ENCODE measurements at regions not wholly inside any gene's neighbourhood (a gene's known extent, or its start where the extent isn't known, plus 50 kb on each side); places are given as distances from the start of the nearest gene placed in this dataset.

GRCh38 chr10:118501171-118501570 is 94.3 kb downstream of the PRLHR start:
- no peak for DNase-seq (ENCODE audit: low spot score)

GRCh38 chr10:118500477-118501104 is 94.9 kb downstream of the PRLHR start:
- DNase-seq (ENCODE audit: low spot score), result no peak

GRCh38 chr10:118499186-118499585 is 96.3 kb downstream of the PRLHR start:
- no peak for DNase-seq (ENCODE audit: low spot score)

GRCh38 chr10:118498623-118499022 is 96.8 kb downstream of the PRLHR start:
- no peak for DNase-seq (ENCODE audit: low spot score)

- DNase-seq (ENCODE audit: low spot score), result no peak
Measured at GRCh38 chr10:118497227-118497626, 98.2 kb downstream of the PRLHR start.

GRCh38 chr10:118496525-118496924 is 98.9 kb downstream of the PRLHR start:
- DNase-seq (ENCODE audit: low spot score), result no peak

- no peak for DNase-seq (ENCODE audit: low spot score)
Measured at GRCh38 chr10:118495499-118495898, 99.9 kb downstream of the PRLHR start.

GRCh38 chr10:118491055-118491454 is 104.4 kb downstream of the PRLHR start:
- DNase-seq (ENCODE audit: low spot score), result no peak

GRCh38 chr10:118488710-118489497 is 106.5 kb downstream of the PRLHR start:
- no peak for DNase-seq (ENCODE audit: low spot score)

GRCh38 chr10:118485641-118486040 is 109.8 kb downstream of the PRLHR start:
- DNase-seq (ENCODE audit: low spot score), result no peak

- DNase-seq (ENCODE audit: low spot score), result no peak
Measured at GRCh38 chr10:118484152-118484871, 111.1 kb downstream of the PRLHR start.

- DNase-seq (ENCODE audit: low spot score), result no peak
Measured at GRCh38 chr10:118483496-118483895, 112.0 kb downstream of the PRLHR start.

- DNase-seq (ENCODE audit: low spot score), result no peak
Measured at GRCh38 chr10:118482393-118483331, 112.8 kb downstream of the PRLHR start.

GRCh38 chr10:118481871-118482270 is 113.6 kb downstream of the PRLHR start:
- no peak for DNase-seq (ENCODE audit: low spot score)

- DNase-seq (ENCODE audit: low spot score), result no peak
Measured at GRCh38 chr10:118475214-118475613, 120.2 kb downstream of the PRLHR start.

GRCh38 chr10:118474111-118474510 is 121.3 kb downstream of the PRLHR start:
- DNase-seq (ENCODE audit: low spot score), result no peak

- no peak for DNase-seq (ENCODE audit: low spot score)
Measured at GRCh38 chr10:118473305-118473960, 122.0 kb downstream of the PRLHR start.

GRCh38 chr10:118472415-118473304 is 122.8 kb downstream of the PRLHR start:
- DNase-seq (ENCODE audit: low spot score), result no peak

GRCh38 chr10:118471863-118472262 is 123.6 kb downstream of the PRLHR start:
- no peak for DNase-seq (ENCODE audit: low spot score)

- no peak for DNase-seq (ENCODE audit: low spot score)
Measured at GRCh38 chr10:118470470-118470869, 125.0 kb downstream of the PRLHR start.
